SKM-1 treated with dmso at 0.1 percent for 144 hours (cell line): ENCODE measurements at regions not wholly inside any gene's neighbourhood (a gene's known extent, or its start where the extent isn't known, plus 50 kb on each side); places are given as distances from the start of the nearest gene placed in this dataset.

Source experiments
- DNase-seq: peaks from one replicate; lab custom pipeline; 2025; ENCODE audit not compliant: unreplicated experiment; lab: John Stamatoyannopoulos, UW

GRCh38 chrX:151796576-151796975, 62.0 kb downstream of the CNGA2 start:
- no peak for DNase-seq

DNA sequence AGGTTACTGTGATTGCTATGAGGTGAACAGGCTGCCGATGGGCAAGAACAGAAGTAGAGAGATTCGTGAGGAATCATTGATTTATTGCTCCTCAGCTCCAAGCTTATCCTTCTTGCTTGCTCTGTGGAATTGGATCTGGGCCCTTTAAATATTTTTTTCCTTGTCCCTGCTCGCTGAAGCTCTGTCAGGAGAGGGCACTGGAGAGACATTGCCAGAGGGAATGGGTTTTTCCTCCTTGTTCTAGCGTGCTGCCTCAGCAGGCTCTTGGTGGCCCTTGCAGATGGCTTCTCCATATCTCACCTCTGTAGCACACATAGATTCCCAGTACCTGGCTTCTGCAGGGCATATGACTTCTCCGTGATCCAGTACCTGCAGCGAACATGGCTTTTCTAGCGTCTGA, 67.4 kb downstream of the CNGA2 start:
- DNase-seq = peak; percentile 10

GRCh38 chrX:151806967-151807540, 72.5 kb downstream of the CNGA2 start:
- DNase-seq = no peak

DNA sequence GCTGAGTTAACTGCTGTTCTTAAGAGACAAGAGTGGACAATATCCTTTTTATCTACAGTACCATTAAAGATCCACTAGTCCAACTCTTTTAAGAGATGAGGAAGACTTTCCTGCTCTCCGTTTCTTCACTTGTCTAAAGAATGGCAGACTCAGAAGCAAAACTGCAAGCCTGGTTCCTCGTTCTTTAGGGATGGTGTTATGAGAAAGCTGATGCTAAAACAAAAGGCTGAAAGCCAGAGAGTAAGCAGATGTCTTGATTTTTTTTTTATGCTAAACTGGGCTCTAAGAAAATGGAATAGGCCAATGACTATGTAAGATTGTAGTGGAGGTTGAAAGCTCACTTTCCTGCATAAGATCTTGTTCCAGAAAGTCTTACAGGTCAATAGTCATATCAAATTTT, 78.1 kb downstream of the CNGA2 start:
- DNase-seq = no peak

- DNase-seq = no peak
Observed at GRCh38 chrX:151814767-151815166, 80.2 kb downstream of the CNGA2 start.

GRCh38 chrX:151815398-151815797, 80.9 kb downstream of the CNGA2 start:
- no peak for DNase-seq

DNA sequence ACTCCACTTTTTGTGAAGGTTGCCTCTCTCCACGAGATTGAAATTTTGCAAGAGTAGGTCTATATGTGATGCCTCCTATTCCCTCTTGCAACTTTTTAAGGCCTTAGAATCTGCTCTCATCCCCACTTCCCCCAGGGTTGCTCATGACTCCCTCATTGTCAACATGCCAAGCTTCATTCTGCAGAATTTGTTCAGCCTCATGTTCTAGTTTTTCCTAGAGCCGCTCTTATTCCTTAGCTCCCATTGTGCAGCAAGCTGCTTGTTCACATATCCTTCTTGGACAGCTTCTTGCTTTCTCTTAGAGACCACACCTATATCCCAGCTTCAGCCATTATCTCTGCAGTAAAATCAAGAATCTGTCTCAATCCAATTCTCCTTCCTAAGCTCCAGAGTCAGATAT, 82.4 kb downstream of the CNGA2 start:
- DNase-seq = no peak

DNA sequence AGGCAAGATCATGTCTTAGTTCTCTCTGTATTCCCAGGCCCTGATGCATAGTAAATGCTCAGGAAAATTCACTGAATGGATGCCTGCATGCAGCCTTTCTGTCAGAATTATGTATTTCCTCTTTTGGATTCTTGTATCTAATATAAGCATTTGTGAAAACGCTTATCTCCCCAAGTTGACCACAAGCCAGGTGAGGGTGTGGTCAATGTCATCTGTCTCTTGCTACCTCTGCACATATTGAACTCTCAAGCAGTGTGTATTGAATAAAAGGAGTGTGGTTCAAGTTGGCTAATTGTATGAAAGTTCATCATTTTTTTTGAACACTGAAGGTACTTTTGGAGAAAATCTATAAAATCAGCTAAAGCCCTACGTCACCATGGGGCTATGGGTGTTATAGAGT, 84.3 kb downstream of the CNGA2 start:
- no peak for DNase-seq

DNA sequence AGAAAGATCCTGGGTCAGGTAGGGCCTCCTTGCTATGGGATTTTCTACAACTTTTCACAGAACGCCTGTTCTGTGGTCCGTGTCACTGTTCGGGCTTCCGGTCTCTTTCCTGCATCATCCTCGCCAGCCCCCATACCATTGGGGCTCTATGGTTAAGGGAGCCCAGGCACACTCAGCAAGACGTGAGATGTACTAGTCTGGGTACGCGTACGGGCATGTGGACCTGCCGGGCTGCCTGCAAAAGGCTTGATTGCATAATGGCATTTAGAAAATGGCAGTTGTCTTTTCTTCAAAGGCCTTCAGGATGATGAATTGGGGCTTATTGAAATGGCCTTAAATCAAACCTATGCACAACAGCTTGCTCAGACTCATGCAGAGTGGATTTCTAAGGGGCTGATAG, 86.7 kb downstream of the CNGA2 start:
- DNase-seq = no peak

DNA sequence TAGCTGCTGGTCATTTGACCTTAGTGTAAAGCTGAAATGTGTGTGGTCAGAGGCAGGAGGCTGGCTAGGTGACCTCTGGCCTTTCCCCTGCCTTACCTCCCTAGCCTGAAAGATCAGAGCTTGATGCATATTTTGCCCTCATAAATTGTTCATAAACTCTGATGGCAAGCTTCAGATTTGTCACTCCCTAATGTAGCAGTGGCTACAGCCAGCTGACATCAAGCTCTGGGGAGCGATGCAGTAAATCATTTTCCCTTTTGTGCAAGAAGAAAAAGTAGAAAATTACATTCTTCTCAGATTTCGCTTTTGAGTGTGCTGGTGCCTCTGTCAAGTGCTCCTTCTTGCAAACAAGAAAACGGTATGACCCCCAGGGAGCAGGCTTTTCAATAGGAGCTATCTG, 87.7 kb upstream of the MAGEA4 start:
- DNase-seq = no peak

GRCh38 chrX:151825925-151826485, 86.7 kb upstream of the MAGEA4 start:
- no peak for DNase-seq

GRCh38 chrX:151828439-151829080, 84.1 kb upstream of the MAGEA4 start:
- DNase-seq = no peak

- no peak for DNase-seq
Observed at GRCh38 chrX:151830911-151831310, 81.8 kb upstream of the MAGEA4 start.

GRCh38 chrX:151852294-151852693, 60.4 kb upstream of the MAGEA4 start:
- no peak for DNase-seq

GRCh38 chrX:151854726-151855495, 57.8 kb upstream of the MAGEA4 start:
- no peak for DNase-seq

DNA sequence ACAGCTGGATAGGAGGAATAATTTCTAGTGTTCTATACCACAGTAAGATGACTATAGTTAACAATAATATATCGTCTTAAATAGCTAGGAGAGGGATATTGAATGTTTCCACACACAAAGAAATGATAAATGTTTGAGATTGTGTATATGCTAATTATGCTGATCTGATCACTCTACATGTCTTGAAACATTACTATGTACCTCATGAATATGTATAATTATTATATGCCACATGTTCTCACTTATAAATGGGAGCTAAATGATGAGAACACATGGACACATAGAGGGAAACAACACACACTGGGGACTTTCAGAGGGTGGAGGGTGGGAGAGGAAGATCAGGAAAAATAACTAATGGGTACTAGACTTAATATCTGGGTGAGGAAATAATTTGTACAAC, 53.2 kb upstream of the MAGEA4 start:
- no peak for DNase-seq

- DNase-seq = no peak
Observed at GRCh38 chrX:151860827-151861226, 51.9 kb upstream of the MAGEA4 start.
